A673 (cell line): ENCODE measurements at regions not wholly inside any gene's neighbourhood (a gene's known extent, or its start where the extent isn't known, plus 50 kb on each side); places are given as distances from the start of the nearest gene placed in this dataset.

Experiments
- BruUV-seq: library from RNA; stranded (reverse); fragments of 400-500 nt; replicated peaks from 2 replicates; lab custom pipeline; 2021; lab: Mats Ljungman, UMichigan
- CTCF ChIA-PET: fragments of 300-600 bp; sonication (Branson Sonifier 250); formaldehyde crosslinking; loops from one replicate; lab custom pipeline; 2022; ENCODE audit warnings: antibody characterized with exemption; lab: Charles Lee
- POLR2A ChIA-PET: fragments of 300-600 bp; sonication (Branson Sonifier 250); formaldehyde crosslinking; loops from one replicate; lab custom pipeline; 2022; ENCODE audit warnings: antibody characterized with exemption; ENCODE audit not compliant: low non-redundant PET; lab: Charles Lee
- DNase-seq: peaks from one replicate; pipeline ENCODE4 v3.0.0-alpha.2; 2015; ENCODE audit warnings: low spot score
- H3K27ac ChIP-seq: fragments of 200-600 bp; sonication (generic); 2 replicates; pipeline ENCODE4 v1.5.1; 2016; ENCODE audit warnings: mixed run types, low read depth, mild to moderate bottlenecking, mixed read lengths, antibody characterized with exemption, low read length; ENCODE audit not compliant: poor library complexity, severe bottlenecking
- H3K27me3 ChIP-seq: fragments of 200-600 bp; sonication (generic); replicated peaks from 2 replicates; pipeline ENCODE4 v1.6.1; 2017; ENCODE audit warnings: mixed run types, low read depth, mild to moderate bottlenecking, mixed read lengths, antibody characterized with exemption, low read length; ENCODE audit not compliant: insufficient read depth, poor library complexity
- H3K36me3 ChIP-seq: fragments of 200-600 bp; sonication (generic); 2 replicates; pipeline ENCODE4 v1.6.1; 2016; ENCODE audit warnings: mixed run types, mild to moderate bottlenecking, mixed read lengths, antibody characterized with exemption, low read length; ENCODE audit not compliant: insufficient read depth, poor library complexity, severe bottlenecking
- H3K4me1 ChIP-seq: fragments of 200-600 bp; sonication (generic); 2 replicates; pipeline ENCODE4 v1.6.1; 2017; ENCODE audit warnings: mixed run types, mild to moderate bottlenecking, mixed read lengths, antibody characterized with exemption, low read length; ENCODE audit not compliant: insufficient read depth, poor library complexity, severe bottlenecking
- H3K4me3 ChIP-seq: fragments of 200-600 bp; sonication (generic); 2 replicates; pipeline ENCODE4 v1.5.1; 2016; ENCODE audit warnings: low read depth, mixed run types, mild to moderate bottlenecking, mixed read lengths, low read length; ENCODE audit not compliant: poor library complexity, severe bottlenecking
- H3K9me3 ChIP-seq: fragments of 200-600 bp; sonication (generic); 2 replicates; pipeline ENCODE4 v1.6.1; 2016; ENCODE audit warnings: mixed run types, low read depth, mild to moderate bottlenecking, mixed read lengths, antibody characterized with exemption, low read length; ENCODE audit not compliant: poor library complexity, severe bottlenecking
- CTCF ChIP-seq: fragments of 300-800, 200-600 bp; sonication (generic); conservative IDR thresholded peaks from 2 replicates; pipeline ENCODE4 v1.5.1; 2017; ENCODE audit warnings: low read depth, mild to moderate bottlenecking, antibody characterized with exemption, low read length, moderate library complexity, mixed read lengths
- EZH2 ChIP-seq: fragments of 200-600 bp; sonication (generic); IDR thresholded peaks from 2 replicates; pipeline ENCODE4 v1.6.1; 2017; ENCODE audit warnings: borderline replicate concordance, low read depth, mild to moderate bottlenecking, mixed read lengths, antibody characterized with exemption, low read length; ENCODE audit not compliant: poor library complexity, severe bottlenecking
- intact Hi-C: fragments of 100-400 bp; cut with micrococcal nuclease; formaldehyde crosslinking; loops from one replicate; pipeline ENCODE4 v1.10.0; 2022; ENCODE audit not compliant: unreplicated experiment

GRCh38 chr4:117466388-117466787 is 381.0 kb upstream of the TRAM1L1 start:
- Histone ChIP-seq H3K4me1 (no peaks in the 10 kb centered on the region), H3K4me3 (no peak overlapping the region), H3K27ac (no peak overlapping the region), H3K27me3 (no peaks in the 10 kb centered on the region), H3K36me3 (no peaks in the 10 kb centered on the region), H3K9me3 (no peaks in the 10 kb centered on the region)
- intact Hi-C loops, result no loop called here
- no TSS peak for BruUV-seq
- ChIA-PET POLR2A (no interaction called here), CTCF (no interaction called here)
- TF ChIP-seq CTCF (no peak), EZH2 (no peak)
- DNase-seq, result no peak

GRCh38 chr4:117467404-117467803 is 382.0 kb upstream of the TRAM1L1 start:
- ChIA-PET CTCF (no interaction called here), POLR2A (no interaction called here)
- no peaks in the 10 kb centered on the region for H3K9me3 ChIP-seq
- no peak for TF ChIP-seq EZH2
- no peak for TF ChIP-seq CTCF
- no peak for DNase-seq
- H3K27me3 ChIP-seq, result no peaks in the 10 kb centered on the region
- no peaks in the 10 kb centered on the region for H3K4me1 ChIP-seq
- no peak overlapping the region for H3K27ac ChIP-seq
- BruUV-seq, result no TSS peak
- no peak overlapping the region for H3K4me3 ChIP-seq
- intact Hi-C loops, result no loop called here
- H3K36me3 ChIP-seq, result no peaks in the 10 kb centered on the region

- intact Hi-C loops, result no loop called here
- POLR2A ChIA-PET, result no interaction called here
- Histone ChIP-seq H3K27ac (no peak overlapping the region), H3K4me3 (no peak overlapping the region), H3K36me3 (no peaks in the 10 kb centered on the region), H3K4me1 (no peaks in the 10 kb centered on the region), H3K27me3 (no peaks in the 10 kb centered on the region), H3K9me3 (no peaks in the 10 kb centered on the region)
- TF ChIP-seq CTCF, result no peak
- no TSS peak for BruUV-seq
- DNase-seq, result no peak
- CTCF ChIA-PET, result no interaction called here
These were observed 389.6 kb upstream of the TRAM1L1 start for GRCh38 chr4:117474987-117475386.
